Breast epithelium (tissue), 3 donors: ENCODE measurements at regions not wholly inside any gene's neighbourhood (a gene's known extent, or its start where the extent isn't known, plus 50 kb on each side); places are given as distances from the start of the nearest gene placed in this dataset.

ENCODE experiments used
- CTCF ChIP-seq, 3 donors: fragments of 450-650 bp; IDR thresholded peaks; one replicate each; pipeline ENCODE4 v1.5.1; 2016 to 2017; ENCODE audit warnings: antibody characterized with exemption in 3 of 3, mild to moderate bottlenecking in 3 of 3, moderate library complexity in 3 of 3
- POLR2A ChIP-seq: fragments of 450-650 bp; IDR thresholded peaks from one replicate; pipeline ENCODE4 v1.6.1; 2016; ENCODE audit warnings: antibody characterized with exemption, mild to moderate bottlenecking, moderate library complexity
- POLR2AphosphoS5 ChIP-seq, 3 donors: sonication (generic); formaldehyde crosslinking; IDR thresholded peaks; one replicate each; pipeline ENCODE4 v1.6.1; 2017; ENCODE audit warnings: antibody characterized with exemption in 3 of 3

DNA sequence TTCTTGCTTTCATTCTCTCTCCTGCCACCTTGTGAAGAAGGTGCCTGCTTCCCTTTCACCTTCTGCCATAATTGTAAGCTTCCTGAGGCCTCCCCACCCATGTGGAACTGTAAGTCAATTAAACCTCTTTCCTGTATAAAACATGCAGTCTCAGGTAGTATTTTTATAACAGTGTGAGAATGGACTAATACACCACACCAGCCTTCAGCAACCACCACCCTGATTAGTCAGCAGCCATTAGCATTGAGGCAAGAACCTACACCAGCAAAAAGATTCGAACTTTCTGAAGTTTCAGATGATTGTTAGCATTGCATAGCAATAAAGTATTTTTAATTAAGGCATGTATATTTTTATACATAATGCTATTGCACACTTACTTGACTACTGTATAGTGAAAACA is 980.2 kb downstream of the EFNA5 start:
- TF ChIP-seq CTCF (IDR thresholded peaks at IDR 0.05) (no peak), POLR2A (no peak), POLR2AphosphoS5 (IDR thresholded peaks at IDR 0.05) (no peak)
